ENCODE measurements at regions not wholly inside any gene's neighbourhood (a gene's known extent, or its start where the extent isn't known, plus 50 kb on each side); places are given as distances from the start of the nearest gene placed in this dataset.

GRCh38 chr6:12391472-12391871 lies 101.3 kb downstream of the EDN1 start:
- no peak for FAIRE-seq
- DNase-seq, result peak; percentile 59 to 78
- no peak overlapping the region for H3K4me3 ChIP-seq (ENCODE audit: low read depth in 1 of 3, low read length in 3 of 3)
- H3K4me1 ChIP-seq (ENCODE audit: control insufficient read depth in 3 of 3, insufficient read depth in 2 of 3, low read depth in 1 of 3, low read length in 2 of 3), result peaks cover 2 to 3% (median 3%) of the 10 kb centered on the region in 3 donors
- 63 to 66% (median 64%) methylated on average over 3 of the region's 3 CpGs for WGBS, 3 donors
- H3K27me3 ChIP-seq (ENCODE audit: control insufficient read depth in 3 of 3, insufficient read depth in 3 of 3, low read length in 3 of 3), result peaks cover 0 to 1% (median 0%) of the 10 kb centered on the region in 3 donors
- H3K9me3 ChIP-seq (ENCODE audit: control insufficient read depth in 2 of 2, insufficient read depth in 1 of 2, low read depth in 1 of 2, low read length in 1 of 2), result no peaks in the 10 kb centered on the region
- H3K27ac ChIP-seq (ENCODE audit: low read depth in 1 of 3, low read length in 2 of 3), result no peak overlapping the region
- H3K36me3 ChIP-seq (ENCODE audit: control insufficient read depth in 3 of 3, insufficient read depth in 2 of 3, low read depth in 1 of 3, low read length in 3 of 3), result no peaks in the 10 kb centered on the region

GRCh38 chr6:12392490-12392889 lies 102.3 kb downstream of the EDN1 start:
- no peak for FAIRE-seq
- Histone ChIP-seq H3K4me3 (ENCODE audit: low read depth in 1 of 3, low read length in 3 of 3) (no peak overlapping the region), H3K27ac (ENCODE audit: low read depth in 1 of 3, low read length in 2 of 3) (no peak overlapping the region), H3K4me1 (ENCODE audit: control insufficient read depth in 3 of 3, insufficient read depth in 2 of 3, low read depth in 1 of 3, low read length in 2 of 3) (peaks cover 2 to 3% (median 3%) of the 10 kb centered on the region in 3 donors), H3K36me3 (ENCODE audit: control insufficient read depth in 3 of 3, insufficient read depth in 2 of 3, low read depth in 1 of 3, low read length in 3 of 3) (no peaks in the 10 kb centered on the region), H3K9me3 (ENCODE audit: control insufficient read depth in 2 of 2, insufficient read depth in 1 of 2, low read depth in 1 of 2, low read length in 1 of 2) (no peaks in the 10 kb centered on the region), H3K27me3 (ENCODE audit: control insufficient read depth in 3 of 3, insufficient read depth in 3 of 3, low read length in 3 of 3) (peaks cover 0 to 1% (median 0%) of the 10 kb centered on the region in 3 donors)
- DNase-seq, result no peak
- 67 to 85% (median 71%) methylated on average over 6 of the region's 6 CpGs for WGBS, 3 donors

- Histone ChIP-seq H3K36me3 (ENCODE audit: control insufficient read depth in 3 of 3, insufficient read depth in 2 of 3, low read depth in 1 of 3, low read length in 3 of 3) (no peaks in the 10 kb centered on the region), H3K9me3 (ENCODE audit: control insufficient read depth in 2 of 2, insufficient read depth in 1 of 2, low read depth in 1 of 2, low read length in 1 of 2) (no peaks in the 10 kb centered on the region), H3K4me1 (ENCODE audit: control insufficient read depth in 3 of 3, insufficient read depth in 2 of 3, low read depth in 1 of 3, low read length in 2 of 3) (peaks cover 2 to 3% (median 3%) of the 10 kb centered on the region in 3 donors), H3K27me3 (ENCODE audit: control insufficient read depth in 3 of 3, insufficient read depth in 3 of 3, low read length in 3 of 3) (peaks cover 0 to 1% (median 0%) of the 10 kb centered on the region in 3 donors), H3K27ac (ENCODE audit: low read depth in 1 of 3, low read length in 2 of 3) (no peak overlapping the region), H3K4me3 (ENCODE audit: low read depth in 1 of 3, low read length in 3 of 3) (no peak overlapping the region)
- FAIRE-seq (no peak), DNase-seq (no peak)
- 93 to 97% (median 94%) methylated on average over 1 of the region's 1 CpG for WGBS, 3 donors
Observed at GRCh38 chr6:12393100-12393499, 102.9 kb downstream of the EDN1 start.

GRCh38 chr6:12394170-12394569 lies 104.0 kb downstream of the EDN1 start:
- Histone ChIP-seq H3K27ac (ENCODE audit: low read depth in 1 of 3, low read length in 2 of 3) (no peak overlapping the region), H3K9me3 (ENCODE audit: control insufficient read depth in 2 of 2, insufficient read depth in 1 of 2, low read depth in 1 of 2, low read length in 1 of 2) (no peaks in the 10 kb centered on the region), H3K36me3 (ENCODE audit: control insufficient read depth in 3 of 3, insufficient read depth in 2 of 3, low read depth in 1 of 3, low read length in 3 of 3) (no peaks in the 10 kb centered on the region), H3K4me1 (ENCODE audit: control insufficient read depth in 3 of 3, insufficient read depth in 2 of 3, low read depth in 1 of 3, low read length in 2 of 3) (peaks cover 2 to 3% (median 3%) of the 10 kb centered on the region in 3 donors), H3K27me3 (ENCODE audit: control insufficient read depth in 3 of 3, insufficient read depth in 3 of 3, low read length in 3 of 3) (peaks cover 0 to 1% (median 0%) of the 10 kb centered on the region in 3 donors), H3K4me3 (ENCODE audit: low read depth in 1 of 3, low read length in 3 of 3) (no peak overlapping the region)
- FAIRE-seq (no peak), DNase-seq (no peak)
- 88 to 97% (median 90%) methylated on average over 3 of the region's 3 CpGs for WGBS, 3 donors

GRCh38 chr6:12395898-12396297 lies 105.7 kb downstream of the EDN1 start:
- no peak overlapping the region for H3K4me3 ChIP-seq (ENCODE audit: low read depth in 1 of 3, low read length in 3 of 3)
- no peaks in the 10 kb centered on the region for H3K9me3 ChIP-seq (ENCODE audit: control insufficient read depth in 2 of 2, insufficient read depth in 1 of 2, low read depth in 1 of 2, low read length in 1 of 2)
- peaks cover 0 to 1% (median 0%) of the 10 kb centered on the region in 3 donors for H3K27me3 ChIP-seq (ENCODE audit: control insufficient read depth in 3 of 3, insufficient read depth in 3 of 3, low read length in 3 of 3)
- DNase-seq, result no peak
- H3K27ac ChIP-seq (ENCODE audit: low read depth in 1 of 3, low read length in 2 of 3), result no peak overlapping the region
- WGBS, 3 donors, result 92 to 96% (median 94%) methylated on average over 3 of the region's 3 CpGs
- H3K36me3 ChIP-seq (ENCODE audit: control insufficient read depth in 3 of 3, insufficient read depth in 2 of 3, low read depth in 1 of 3, low read length in 3 of 3), result no peaks in the 10 kb centered on the region
- H3K4me1 ChIP-seq (ENCODE audit: control insufficient read depth in 3 of 3, insufficient read depth in 2 of 3, low read depth in 1 of 3, low read length in 2 of 3), result peaks cover 2 to 3% (median 3%) of the 10 kb centered on the region in 3 donors
- no peak for FAIRE-seq

- Histone ChIP-seq H3K27me3 (ENCODE audit: control insufficient read depth in 3 of 3, insufficient read depth in 3 of 3, low read length in 3 of 3) (no peaks in the 10 kb centered on the region), H3K4me1 (ENCODE audit: control insufficient read depth in 3 of 3, insufficient read depth in 2 of 3, low read depth in 1 of 3, low read length in 2 of 3) (no peaks in the 10 kb centered on the region), H3K27ac (ENCODE audit: low read depth in 1 of 3, low read length in 2 of 3) (no peak overlapping the region), H3K4me3 (ENCODE audit: low read depth in 1 of 3, low read length in 3 of 3) (no peak overlapping the region), H3K9me3 (ENCODE audit: control insufficient read depth in 2 of 2, insufficient read depth in 1 of 2, low read depth in 1 of 2, low read length in 1 of 2) (no peaks in the 10 kb centered on the region), H3K36me3 (ENCODE audit: control insufficient read depth in 3 of 3, insufficient read depth in 2 of 3, low read depth in 1 of 3, low read length in 3 of 3) (no peaks in the 10 kb centered on the region)
- WGBS, 3 donors, result 66 to 83% (median 81%) methylated on average over 3 of the region's 3 CpGs
- DNase-seq, result no peak
- no peak for FAIRE-seq
Observed at GRCh38 chr6:12401200-12401599, 111.0 kb downstream of the EDN1 start.

GRCh38 chr6:12403201-12403826 lies 113.2 kb downstream of the EDN1 start:
- H3K27me3 ChIP-seq (ENCODE audit: control insufficient read depth in 3 of 3, insufficient read depth in 3 of 3, low read length in 3 of 3), result no peaks in the 10 kb centered on the region
- H3K27ac ChIP-seq (ENCODE audit: low read depth in 1 of 3, low read length in 2 of 3), result no peak overlapping the region
- no peaks in the 10 kb centered on the region for H3K9me3 ChIP-seq (ENCODE audit: control insufficient read depth in 2 of 2, insufficient read depth in 1 of 2, low read depth in 1 of 2, low read length in 1 of 2)
- peak in 1 of 2 donors; percentile 13 for DNase-seq
- H3K36me3 ChIP-seq (ENCODE audit: control insufficient read depth in 3 of 3, insufficient read depth in 2 of 3, low read depth in 1 of 3, low read length in 3 of 3), result no peaks in the 10 kb centered on the region
- 89 to 95% (median 92%) methylated on average over 2 of the region's 2 CpGs for WGBS, 3 donors
- H3K4me1 ChIP-seq (ENCODE audit: control insufficient read depth in 3 of 3, insufficient read depth in 2 of 3, low read depth in 1 of 3, low read length in 2 of 3), result no peaks in the 10 kb centered on the region
- no peak overlapping the region for H3K4me3 ChIP-seq (ENCODE audit: low read depth in 1 of 3, low read length in 3 of 3)
- FAIRE-seq, result no peak

GRCh38 chr6:12403947-12404647 lies 113.9 kb downstream of the EDN1 start:
- no peak overlapping the region for H3K27ac ChIP-seq (ENCODE audit: low read depth in 1 of 3, low read length in 2 of 3)
- no peak for FAIRE-seq

More at GRCh38 chr6:12403947-12404647, 113.9 kb downstream of the EDN1 start:
- Histone ChIP-seq H3K4me3 (ENCODE audit: low read depth in 1 of 3, low read length in 3 of 3) (no peak overlapping the region), H3K27me3 (ENCODE audit: control insufficient read depth in 3 of 3, insufficient read depth in 3 of 3, low read length in 3 of 3) (no peaks in the 10 kb centered on the region), H3K36me3 (ENCODE audit: control insufficient read depth in 3 of 3, insufficient read depth in 2 of 3, low read depth in 1 of 3, low read length in 3 of 3) (no peaks in the 10 kb centered on the region), H3K9me3 (ENCODE audit: control insufficient read depth in 2 of 2, insufficient read depth in 1 of 2, low read depth in 1 of 2, low read length in 1 of 2) (no peaks in the 10 kb centered on the region), H3K4me1 (ENCODE audit: control insufficient read depth in 3 of 3, insufficient read depth in 2 of 3, low read depth in 1 of 3, low read length in 2 of 3) (no peaks in the 10 kb centered on the region)
- WGBS, 3 donors, result 80 to 87% (median 85%) methylated on average over 6 of the region's 6 CpGs
- no peak for DNase-seq

Data from small intestine (tissue), 7 donors.